ENCODE measurements at regions not wholly inside any gene's neighbourhood (a gene's known extent, or its start where the extent isn't known, plus 50 kb on each side); places are given as distances from the start of the nearest gene placed in this dataset.
"Not testable (repeated sequence)": the region's sequence is repeated elsewhere in the genome, so short reads cannot be mapped to it uniquely, and the experiment has no call there.

- H3K9me3 ChIP-seq (ENCODE audit: control insufficient read depth in 2 of 3, low read length in 3 of 3), result no peaks in the 10 kb centered on the region
- ATAC-seq, result no peak
- H3K36me3 ChIP-seq (ENCODE audit: control insufficient read depth in 2 of 3, insufficient read depth in 3 of 3, low read length in 3 of 3), result no peaks in the 10 kb centered on the region
- intact Hi-C loops (cut with micrococcal nuclease), result no loop called here
- no peaks in the 10 kb centered on the region for H3K4me1 ChIP-seq (ENCODE audit: control insufficient read depth in 2 of 2, insufficient read depth in 2 of 2, low read length in 2 of 2)
- Mint-ChIP-seq H3K4me1 (no peaks in the 10 kb centered on the region), H3K27me3 (no peaks in the 10 kb centered on the region), H3K9me3 (peaks cover 3 to 28% (median 8%) of the 10 kb centered on the region in 11 donors), H3K4me3 (no peak overlapping the region), H3K36me3 (no peaks in the 10 kb centered on the region), H3K27ac (no peak overlapping the region)
- no peaks in the 10 kb centered on the region for H3K27me3 ChIP-seq (ENCODE audit: control insufficient read depth in 2 of 2, insufficient read depth in 2 of 2, low read length in 2 of 2)
- POLR2A ChIA-PET, result no interaction called here
- H3K27ac ChIP-seq (ENCODE audit: low read depth, low read length), result no peak overlapping the region
- CTCF ChIA-PET, result no interaction called here
- H3K4me3 ChIP-seq (ENCODE audit: low read length), result no peak overlapping the region
- DNase-seq, result no peak
Observed at GRCh38 chr5:52069997-52070396, 686.7 kb downstream of the ISL1 start.

GRCh38 chr5:52073993-52074689, 690.9 kb downstream of the ISL1 start:
- CTCF ChIA-PET, result no interaction called here
- Mint-ChIP-seq H3K27me3 (no peaks in the 10 kb centered on the region), H3K36me3 (no peaks in the 10 kb centered on the region), H3K9me3 (peaks cover 0 to 20% (median 7%) of the 10 kb centered on the region in 11 donors), H3K27ac (no peak overlapping the region), H3K4me3 (no peak overlapping the region), H3K4me1 (no peaks in the 10 kb centered on the region)
- H3K27me3 ChIP-seq (ENCODE audit: control insufficient read depth in 2 of 2, insufficient read depth in 2 of 2, low read length in 2 of 2), result no peaks in the 10 kb centered on the region
- intact Hi-C loops (cut with micrococcal nuclease), result no loop called here
- no peak for DNase-seq
- H3K9me3 ChIP-seq (ENCODE audit: control insufficient read depth in 2 of 3, low read length in 3 of 3), result no peaks in the 10 kb centered on the region
- POLR2A ChIA-PET, result no interaction called here
- H3K4me3 ChIP-seq (ENCODE audit: low read length), result no peak overlapping the region
- H3K27ac ChIP-seq (ENCODE audit: low read depth, low read length), result no peak overlapping the region
- H3K36me3 ChIP-seq (ENCODE audit: control insufficient read depth in 2 of 3, insufficient read depth in 3 of 3, low read length in 3 of 3), result no peaks in the 10 kb centered on the region
- ATAC-seq, result no peak
- no peaks in the 10 kb centered on the region for H3K4me1 ChIP-seq (ENCODE audit: control insufficient read depth in 2 of 2, insufficient read depth in 2 of 2, low read length in 2 of 2)

- H3K9me3 Mint-ChIP-seq, result peaks cover 2 to 18% (median 5%) of the 10 kb centered on the region in 11 donors
- ChIA-PET CTCF (no interaction called here), POLR2A (no interaction called here)
- H3K4me3 Mint-ChIP-seq, result no peak overlapping the region
- H3K9me3 ChIP-seq (ENCODE audit: control insufficient read depth in 2 of 3, low read length in 3 of 3), result no peaks in the 10 kb centered on the region
- no peaks in the 10 kb centered on the region for H3K4me1 Mint-ChIP-seq
- intact Hi-C loops (cut with micrococcal nuclease), result no loop called here
- no peaks in the 10 kb centered on the region for H3K27me3 Mint-ChIP-seq
- H3K27me3 ChIP-seq (ENCODE audit: control insufficient read depth in 2 of 2, insufficient read depth in 2 of 2, low read length in 2 of 2), result no peaks in the 10 kb centered on the region
- no peaks in the 10 kb centered on the region for H3K36me3 Mint-ChIP-seq
- ATAC-seq (no peak), DNase-seq (no peak)
- H3K36me3 ChIP-seq (ENCODE audit: control insufficient read depth in 2 of 3, insufficient read depth in 3 of 3, low read length in 3 of 3), result no peaks in the 10 kb centered on the region
- H3K27ac ChIP-seq (ENCODE audit: low read depth, low read length), result no peak overlapping the region
- no peaks in the 10 kb centered on the region for H3K4me1 ChIP-seq (ENCODE audit: control insufficient read depth in 2 of 2, insufficient read depth in 2 of 2, low read length in 2 of 2)
- no peak overlapping the region for H3K4me3 ChIP-seq (ENCODE audit: low read length)
- H3K27ac Mint-ChIP-seq, result no peak overlapping the region
Observed at GRCh38 chr5:52077941-52078815, 694.9 kb downstream of the ISL1 start.

- peaks cover 0 to 31% (median 9%) of the 10 kb centered on the region in 11 donors for H3K9me3 Mint-ChIP-seq
- H3K27ac Mint-ChIP-seq; CTCF ChIA-PET; H3K9me3 ChIP-seq (ENCODE audit: control insufficient read depth in 2 of 3, low read length in 3 of 3); intact Hi-C loops (cut with micrococcal nuclease); H3K4me3 ChIP-seq (ENCODE audit: low read length); H3K36me3 Mint-ChIP-seq; H3K27ac ChIP-seq (ENCODE audit: low read depth, low read length); H3K4me1 ChIP-seq (ENCODE audit: control insufficient read depth in 2 of 2, insufficient read depth in 2 of 2, low read length in 2 of 2); H3K4me3 Mint-ChIP-seq; ATAC-seq; DNase-seq; H3K4me1 Mint-ChIP-seq; H3K36me3 ChIP-seq (ENCODE audit: control insufficient read depth in 2 of 3, insufficient read depth in 3 of 3, low read length in 3 of 3); POLR2A ChIA-PET; H3K27me3 Mint-ChIP-seq; H3K27me3 ChIP-seq (ENCODE audit: control insufficient read depth in 2 of 2, insufficient read depth in 2 of 2, low read length in 2 of 2): not testable (repeated sequence)
Observed at GRCh38 chr5:52102311-52102710, 685.4 kb upstream of the ITGA1 start.

- H3K36me3 Mint-ChIP-seq, result no peaks in the 10 kb centered on the region
- H3K27me3 Mint-ChIP-seq, result no peaks in the 10 kb centered on the region
- ChIA-PET CTCF (no interaction called here), POLR2A (no interaction called here)
- H3K9me3 Mint-ChIP-seq, result peaks cover 3 to 29% (median 7%) of the 10 kb centered on the region in 11 donors
- DNase-seq (no peak), ATAC-seq (no peak)
- peaks cover 0 to 3% of the 10 kb centered on the region in 2 donors for H3K27me3 ChIP-seq (ENCODE audit: control insufficient read depth in 2 of 2, insufficient read depth in 2 of 2, low read length in 2 of 2)
- no peaks in the 10 kb centered on the region for H3K4me1 ChIP-seq (ENCODE audit: control insufficient read depth in 2 of 2, insufficient read depth in 2 of 2, low read length in 2 of 2)
- H3K36me3 ChIP-seq (ENCODE audit: control insufficient read depth in 2 of 3, insufficient read depth in 3 of 3, low read length in 3 of 3), result no peaks in the 10 kb centered on the region
- H3K9me3 ChIP-seq (ENCODE audit: control insufficient read depth in 2 of 3, low read length in 3 of 3), result no peaks in the 10 kb centered on the region
- no peak overlapping the region for H3K4me3 Mint-ChIP-seq
- H3K27ac ChIP-seq (ENCODE audit: low read depth, low read length), result no peak overlapping the region
- intact Hi-C loops (cut with micrococcal nuclease), result no loop called here
- no peak overlapping the region for H3K4me3 ChIP-seq (ENCODE audit: low read length)
- H3K4me1 Mint-ChIP-seq, result no peaks in the 10 kb centered on the region
- H3K27ac Mint-ChIP-seq, result no peak overlapping the region
Observed at GRCh38 chr5:52107210-52107905, 680.4 kb upstream of the ITGA1 start.

- Histone ChIP-seq H3K27me3 (ENCODE audit: control insufficient read depth in 2 of 2, insufficient read depth in 2 of 2, low read length in 2 of 2) (no peaks in the 10 kb centered on the region), H3K36me3 (ENCODE audit: control insufficient read depth in 2 of 3, insufficient read depth in 3 of 3, low read length in 3 of 3) (no peaks in the 10 kb centered on the region), H3K9me3 (ENCODE audit: control insufficient read depth in 2 of 3, low read length in 3 of 3) (no peaks in the 10 kb centered on the region), H3K4me1 (ENCODE audit: control insufficient read depth in 2 of 2, insufficient read depth in 2 of 2, low read length in 2 of 2) (no peaks in the 10 kb centered on the region), H3K27ac (ENCODE audit: low read depth, low read length) (no peak overlapping the region), H3K4me3 (ENCODE audit: low read length) (no peak overlapping the region)
- Mint-ChIP-seq H3K9me3 (peaks cover 0 to 8% (median under 1%) of the 10 kb centered on the region in 11 donors), H3K4me3 (no peak overlapping the region), H3K27ac (no peak overlapping the region), H3K27me3 (no peaks in the 10 kb centered on the region), H3K4me1 (no peaks in the 10 kb centered on the region), H3K36me3 (no peaks in the 10 kb centered on the region)
- POLR2A ChIA-PET, result no interaction called here
- intact Hi-C loops (cut with micrococcal nuclease), result no loop called here
- no peak for ATAC-seq
- CTCF ChIA-PET, result no interaction called here
- no peak for DNase-seq
Observed at GRCh38 chr5:52119768-52120167, 667.9 kb upstream of the ITGA1 start.
